GM23248 (cell line): ENCODE measurements at regions not wholly inside any gene's neighbourhood (a gene's known extent, or its start where the extent isn't known, plus 50 kb on each side); places are given as distances from the start of the nearest gene placed in this dataset.

Experiments used
- EZH2 ChIP-seq: fragments of 200-600 bp; sonication (generic); IDR thresholded peaks from 2 replicates; pipeline ENCODE4 v1.6.1; 2018; ENCODE audit warnings: antibody characterized with exemption, mild to moderate bottlenecking; ENCODE audit not compliant: insufficient read depth, poor library complexity, severe bottlenecking
- EZH2phosphoT487 ChIP-seq: fragments of 200-600 bp; sonication (generic); IDR thresholded peaks from 2 replicates; pipeline ENCODE4 v1.6.1; 2018; ENCODE audit warnings: antibody characterized with exemption, moderate library complexity, mild to moderate bottlenecking, low read depth; ENCODE audit not compliant: insufficient read depth

- TF ChIP-seq EZH2 (no peak), EZH2phosphoT487 (no peak)
Measured at GRCh38 chr4:10747186-10747585, 62.6 kb upstream of the CLNK start.
